Neuronal stem cell (in vitro differentiated cells): ENCODE measurements at regions not wholly inside any gene's neighbourhood (a gene's known extent, or its start where the extent isn't known, plus 50 kb on each side); places are given as distances from the start of the nearest gene placed in this dataset.
A peak's percentile ranks its signal among the peaks of the same experiment; 100 is the strongest.

ENCODE experiments used
- DNase-seq: peaks from one replicate; pipeline ENCODE4 v3.0.0-alpha.2; 2013; ENCODE audit warnings: low spot score
- H2AFZ ChIP-seq: one replicate; pipeline ENCODE4 v1.6.1; 2013; ENCODE audit warnings: mild to moderate bottlenecking, low read length, inconsistent platforms
- H2AK5ac ChIP-seq: 2 replicates; pipeline ENCODE4 v1.6.1; 2013; ENCODE audit warnings: low read depth, mild to moderate bottlenecking, inconsistent platforms, low read length, moderate library complexity, mixed read lengths
- H2BK120ac ChIP-seq: 2 replicates; pipeline ENCODE4 v1.6.1; 2013; ENCODE audit warnings: low read depth, mild to moderate bottlenecking, inconsistent platforms, low read length, moderate library complexity, mixed read lengths
- H2BK12ac ChIP-seq: one replicate; pipeline ENCODE4 v1.6.1; 2013; ENCODE audit warnings: low read length, inconsistent platforms
- H2BK15ac ChIP-seq: 2 replicates; pipeline ENCODE4 v1.6.1; 2013; ENCODE audit warnings: mild to moderate bottlenecking, low read length, inconsistent platforms, mixed read lengths
- H2BK5ac ChIP-seq: one replicate; pipeline ENCODE4 v1.6.1; 2013; ENCODE audit warnings: inconsistent platforms, mild to moderate bottlenecking, low read length, moderate library complexity
- H3K14ac ChIP-seq: one replicate; pipeline ENCODE4 v1.6.1; 2013; ENCODE audit warnings: low read length, inconsistent platforms
- H3K18ac ChIP-seq: 2 replicates; pipeline ENCODE4 v1.6.1; 2013; ENCODE audit warnings: low read length, inconsistent platforms
- H3K23ac ChIP-seq: 2 replicates; pipeline ENCODE4 v1.6.1; 2013; ENCODE audit warnings: low read depth, mild to moderate bottlenecking, mixed read lengths, low read length, inconsistent platforms; ENCODE audit not compliant: poor library complexity
- H3K27ac ChIP-seq: replicated peaks from 3 replicates; pipeline ENCODE4 v1.5.1; 2013; ENCODE audit warnings: low read length, inconsistent platforms
- H3K27me3 ChIP-seq, 3 experiments: 2 replicates each; pipeline ENCODE4 v1.6.1; 2013; ENCODE audit warnings: low read length in 3 of 3, mild to moderate bottlenecking in 2 of 3, inconsistent platforms in 1 of 3, low read depth in 1 of 3, mixed read lengths in 1 of 3, moderate library complexity in 1 of 3; ENCODE audit not compliant: control insufficient read depth in 3 of 3, insufficient read depth in 3 of 3
- H3K36me3 ChIP-seq, 2 donors: replicated peaks in 1 of 2; 2 replicates each; pipeline ENCODE4 v1.6.1; 2013; ENCODE audit warnings: low read length in 2 of 2; ENCODE audit not compliant: control insufficient read depth in 2 of 2, insufficient read depth in 2 of 2
- H3K4ac ChIP-seq: 2 replicates; pipeline ENCODE4 v1.6.1; 2013; ENCODE audit warnings: inconsistent platforms, mild to moderate bottlenecking, low read length, moderate library complexity
- H3K4me1 ChIP-seq, 2 donors: 1 replicate in 1 of 2; 2 replicates in 1 of 2; pipeline ENCODE4 v1.6.1; 2013; ENCODE audit warnings: low read length in 2 of 2, low read depth in 1 of 2; ENCODE audit not compliant: control insufficient read depth in 2 of 2, insufficient read depth in 1 of 2
- H3K4me2 ChIP-seq: one replicate; pipeline ENCODE4 v1.6.1; 2013; ENCODE audit warnings: mild to moderate bottlenecking, low read length, inconsistent platforms; ENCODE audit not compliant: insufficient read depth, poor library complexity, severe bottlenecking
- H3K4me3 ChIP-seq, 2 donors: 2 replicates each; pipeline ENCODE4 v1.5.1; 2013; ENCODE audit warnings: low read length in 2 of 2, mild to moderate bottlenecking in 2 of 2, inconsistent platforms in 1 of 2, moderate library complexity in 1 of 2
- H3K79me1 ChIP-seq: one replicate; pipeline ENCODE4 v1.6.1; 2013; ENCODE audit warnings: low read depth, mild to moderate bottlenecking, inconsistent platforms, low read length, moderate library complexity
- H3K9ac ChIP-seq: one replicate; pipeline ENCODE4 v1.6.1; 2013; ENCODE audit warnings: mild to moderate bottlenecking, low read depth, low read length, inconsistent platforms; ENCODE audit not compliant: poor library complexity
- H3K9me3 ChIP-seq, 2 donors: replicated peaks in 1 of 2; 2 replicates each; pipeline versions ENCODE3 to v1.6.1; 2013; ENCODE audit warnings: low read length in 2 of 2, mild to moderate bottlenecking in 2 of 2, inconsistent platforms in 1 of 2, low read depth in 1 of 2, mixed read lengths in 1 of 2, moderate library complexity in 1 of 2; ENCODE audit not compliant: control insufficient read depth in 2 of 2, insufficient read depth in 1 of 2
- H4K8ac ChIP-seq: one replicate; pipeline ENCODE4 v1.6.1; 2013; ENCODE audit warnings: low read depth, mild to moderate bottlenecking, inconsistent platforms, low read length, moderate library complexity
- H4K91ac ChIP-seq: one replicate; pipeline ENCODE4 v1.6.1; 2013; ENCODE audit warnings: low read length, low read depth, mild to moderate bottlenecking, inconsistent platforms; ENCODE audit not compliant: poor library complexity
- WGBS, 2 donors: extraction: QIAGEN DNeasy Blood & Tissue Kit; methylation state at CpG; one replicate each; pipeline ENCODE4 v1.1.7; 2013; ENCODE audit warnings: missing lambda C conversion rate in 2 of 2, mixed read lengths in 1 of 2; ENCODE audit not compliant: insufficient read length in 2 of 2, insufficient replicate concordance in 1 of 2; ENCODE audit errors: extremely low coverage in 2 of 2; 5-methylcytosine and 5-hydroxymethylcytosine counted together

- Histone ChIP-seq H3K79me1 (no peaks in the 10 kb centered on the region), H3K4me3 (no peak overlapping the region), H2BK15ac (no peak overlapping the region), H3K27me3 (no peaks in the 10 kb centered on the region), H2BK12ac (no peak overlapping the region), H2BK120ac (no peak overlapping the region), H3K4ac (no peak overlapping the region), H3K4me1 (peaks cover 0 to 2% of the 10 kb centered on the region in 2 donors), H3K4me2 (no peak overlapping the region), H2AK5ac (no peak overlapping the region), H3K18ac (no peak overlapping the region), H3K27ac (no peak overlapping the region), H3K9me3 (no peaks in the 10 kb centered on the region), H3K23ac (no peak overlapping the region), H3K36me3 (no peaks in the 10 kb centered on the region), H3K9ac (no peak overlapping the region), H2BK5ac (no peak overlapping the region), H3K14ac (no peak overlapping the region), H4K8ac (no peak overlapping the region), H2AFZ (no peak overlapping the region), H4K91ac (no peak overlapping the region)
- no peak for DNase-seq
- WGBS, 2 donors: no CpG with 5 or more reads among the region's 1 CpG
Measured at GRCh38 chr7:41110186-41110585, 592.7 kb downstream of the INHBA start.

- Histone ChIP-seq H3K18ac (no peak overlapping the region), H2AK5ac (no peak overlapping the region), H2BK120ac (no peak overlapping the region), H2BK5ac (no peak overlapping the region), H3K27me3 (no peaks in the 10 kb centered on the region), H3K4me2 (no peak overlapping the region), H3K9ac (no peak overlapping the region), H4K91ac (no peak overlapping the region), H2BK12ac (no peak overlapping the region), H3K14ac (no peak overlapping the region), H4K8ac (no peak overlapping the region), H3K4ac (no peak overlapping the region), H3K79me1 (no peaks in the 10 kb centered on the region), H3K23ac (no peak overlapping the region), H2BK15ac (no peak overlapping the region), H3K9me3 (no peaks in the 10 kb centered on the region), H3K4me1 (peaks cover 0 to 2% of the 10 kb centered on the region in 2 donors), H2AFZ (no peak overlapping the region), H3K36me3 (no peaks in the 10 kb centered on the region), H3K4me3 (no peak overlapping the region), H3K27ac (no peak overlapping the region)
- DNase-seq: no peak
Measured at GRCh38 chr7:41108821-41109220, 594.1 kb downstream of the INHBA start.

GRCh38 chr7:41107938-41108448 lies 594.9 kb downstream of the INHBA start:
- Histone ChIP-seq H3K27me3 (no peaks in the 10 kb centered on the region), H3K4me1 (no peaks in the 10 kb centered on the region), H3K27ac (no peak overlapping the region), H3K79me1 (no peaks in the 10 kb centered on the region), H2BK12ac (no peak overlapping the region), H3K4me2 (no peak overlapping the region), H3K4ac (no peak overlapping the region), H3K9ac (no peak overlapping the region), H3K9me3 (no peaks in the 10 kb centered on the region), H3K14ac (no peak overlapping the region), H3K18ac (no peak overlapping the region), H2BK15ac (no peak overlapping the region), H3K36me3 (no peaks in the 10 kb centered on the region), H4K91ac (no peak overlapping the region), H2AFZ (peak overlapping the region; percentile 31), H2BK5ac (no peak overlapping the region), H2BK120ac (no peak overlapping the region), H2AK5ac (no peak overlapping the region), H3K4me3 (no peak overlapping the region), H4K8ac (no peak overlapping the region), H3K23ac (no peak overlapping the region)
- no CpG with 5 or more reads among the region's 6 CpGs for WGBS, 2 donors
- DNase-seq: no peak

- no peak overlapping the region for H3K4me3 ChIP-seq
Measured at GRCh38 chr7:41107330-41107937, 595.5 kb downstream of the INHBA start.

More at GRCh38 chr7:41107330-41107937, 595.5 kb downstream of the INHBA start:
- Histone ChIP-seq H3K9ac (peak overlapping the region; percentile 34), H4K91ac (no peak overlapping the region), H3K14ac (no peak overlapping the region), H3K36me3 (no peaks in the 10 kb centered on the region), H2BK12ac (no peak overlapping the region), H2BK15ac (peak overlapping the region; percentile 47), H3K18ac (peak overlapping the region; percentile 53), H3K23ac (no peak overlapping the region), H3K79me1 (no peaks in the 10 kb centered on the region), H2AK5ac (no peak overlapping the region), H2AFZ (peak overlapping the region; percentile 31), H4K8ac (peak overlapping the region; percentile 84), H3K27ac (no peak overlapping the region), H3K4ac (no peak overlapping the region), H2BK5ac (no peak overlapping the region), H3K27me3 (no peaks in the 10 kb centered on the region), H3K4me2 (no peak overlapping the region), H3K4me1 (no peaks in the 10 kb centered on the region), H2BK120ac (no peak overlapping the region), H3K9me3 (no peaks in the 10 kb centered on the region)
- DNase-seq: no peak
- no CpG with 5 or more reads among the region's 8 CpGs for WGBS, 2 donors
